HG02973 (cell line): ENCODE measurements at regions not wholly inside any gene's neighbourhood (a gene's known extent, or its start where the extent isn't known, plus 50 kb on each side); places are given as distances from the start of the nearest gene placed in this dataset.
"Not testable (repeated sequence)": the region's sequence is repeated elsewhere in the genome, so short reads cannot be mapped to it uniquely, and the experiment has no call there.

Experiments
- ATAC-seq: cut with Tn5 transposase; IDR thresholded peaks from one replicate; pipeline ENCODE4 v1.9.1; 2021; ENCODE audit warnings: moderate library complexity; ENCODE audit not compliant: unreplicated experiment

DNA sequence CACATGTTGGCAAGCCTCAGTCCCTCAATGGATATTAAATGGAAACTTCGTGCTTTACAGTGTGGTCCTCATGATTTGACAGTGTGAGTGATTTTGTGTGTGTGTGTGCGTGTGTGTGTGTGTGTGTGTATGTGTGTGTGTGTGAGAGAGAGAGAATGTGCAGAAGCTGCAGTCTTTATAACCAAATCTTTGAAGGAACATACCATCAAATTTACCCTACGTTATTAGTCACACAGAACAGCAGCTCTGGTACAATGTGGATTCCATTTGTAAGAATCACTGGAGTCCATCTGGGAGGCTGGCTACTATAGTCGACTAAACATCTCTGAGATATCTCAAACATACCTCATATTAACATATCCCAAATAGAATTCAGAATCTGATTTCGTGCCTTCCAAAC is 928.0 kb upstream of the POT1 start:
- ATAC-seq: no peak

DNA sequence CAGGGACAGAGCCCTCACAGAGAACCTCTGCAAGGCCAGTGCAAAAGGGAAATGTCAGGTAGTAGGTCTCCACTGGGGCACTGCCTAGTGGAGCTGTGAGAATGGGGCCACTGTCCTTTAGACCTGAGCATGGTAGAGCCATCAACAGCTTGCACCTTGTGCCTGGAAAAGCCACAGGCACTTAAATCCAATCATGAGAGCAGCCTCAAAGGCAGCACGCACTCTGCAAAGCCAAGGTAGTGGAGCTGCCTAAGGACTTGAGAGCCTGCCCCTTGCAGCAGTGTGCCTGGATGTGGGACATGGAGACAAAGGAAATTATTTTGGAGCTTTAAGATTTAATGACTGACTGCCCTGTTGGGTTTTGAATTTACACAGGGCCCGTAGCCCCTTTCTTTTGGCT is 918.5 kb upstream of the POT1 start:
- no peak for ATAC-seq

GRCh38 chr7:125847692-125848091 is 918.1 kb upstream of the POT1 start:
- no peak for ATAC-seq

DNA sequence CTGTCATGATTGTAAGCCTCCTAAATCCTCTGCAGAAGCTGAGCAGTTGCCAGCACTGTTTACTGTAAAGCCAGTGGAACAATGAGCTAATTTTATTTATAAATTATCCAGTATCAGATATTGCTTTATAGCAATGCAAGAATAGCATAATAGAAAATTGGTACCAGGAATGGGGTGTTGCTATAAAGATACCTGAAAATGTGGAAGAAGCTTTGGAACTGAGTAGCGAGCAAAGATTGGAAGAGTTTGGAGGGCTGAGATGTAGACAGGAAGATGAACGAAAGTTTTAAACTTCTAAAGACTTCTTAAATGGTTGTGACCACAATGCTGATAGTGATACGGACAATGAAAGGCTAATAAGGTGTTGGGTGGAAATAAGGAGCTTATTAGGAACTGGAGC is 917.4 kb upstream of the POT1 start:
- ATAC-seq: no peak

DNA sequence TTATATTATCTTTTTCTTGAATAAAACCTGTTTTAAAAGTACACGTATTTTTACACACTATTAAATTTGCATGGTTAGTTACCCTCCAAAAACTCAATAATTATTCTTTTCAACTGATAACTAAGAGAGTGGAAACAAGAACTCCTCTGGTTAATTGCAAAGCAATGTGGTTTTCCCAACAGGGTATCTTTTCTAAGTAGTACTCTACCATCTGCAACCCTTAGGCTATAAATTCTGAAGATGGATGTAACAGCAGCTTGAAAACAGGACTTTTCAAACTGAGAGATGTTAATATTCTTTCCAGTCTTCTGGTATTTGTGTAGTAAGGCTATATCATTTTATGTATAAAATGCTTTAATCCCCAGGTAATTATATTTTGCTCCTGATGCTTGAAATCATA is 916.1 kb upstream of the POT1 start:
- ATAC-seq: no peak

- no peak for ATAC-seq
Measured at GRCh38 chr7:125834421-125834820, 904.8 kb upstream of the POT1 start.

DNA sequence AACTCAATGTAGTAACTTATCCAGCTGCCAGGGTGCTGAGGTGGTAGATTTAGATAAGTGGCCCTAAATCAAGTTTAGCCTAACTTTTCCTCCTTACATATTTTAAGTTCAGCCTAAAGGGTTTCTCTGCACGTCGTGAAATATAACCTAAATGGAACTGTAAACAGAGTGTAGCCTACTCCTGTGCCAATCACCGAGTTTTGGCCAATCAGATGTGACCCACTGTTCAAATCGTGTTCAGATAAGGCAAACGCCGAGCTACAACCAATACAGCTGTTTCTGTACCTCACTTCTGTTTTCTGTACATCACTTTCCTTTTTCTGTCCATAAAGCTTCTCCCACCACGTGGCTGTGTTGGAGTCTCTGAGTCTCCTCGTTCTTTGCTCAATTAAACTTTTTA is 904.2 kb upstream of the POT1 start:
- no peak for ATAC-seq

GRCh38 chr7:125830743-125831142 is 901.1 kb upstream of the POT1 start:
- no peak for ATAC-seq

DNA sequence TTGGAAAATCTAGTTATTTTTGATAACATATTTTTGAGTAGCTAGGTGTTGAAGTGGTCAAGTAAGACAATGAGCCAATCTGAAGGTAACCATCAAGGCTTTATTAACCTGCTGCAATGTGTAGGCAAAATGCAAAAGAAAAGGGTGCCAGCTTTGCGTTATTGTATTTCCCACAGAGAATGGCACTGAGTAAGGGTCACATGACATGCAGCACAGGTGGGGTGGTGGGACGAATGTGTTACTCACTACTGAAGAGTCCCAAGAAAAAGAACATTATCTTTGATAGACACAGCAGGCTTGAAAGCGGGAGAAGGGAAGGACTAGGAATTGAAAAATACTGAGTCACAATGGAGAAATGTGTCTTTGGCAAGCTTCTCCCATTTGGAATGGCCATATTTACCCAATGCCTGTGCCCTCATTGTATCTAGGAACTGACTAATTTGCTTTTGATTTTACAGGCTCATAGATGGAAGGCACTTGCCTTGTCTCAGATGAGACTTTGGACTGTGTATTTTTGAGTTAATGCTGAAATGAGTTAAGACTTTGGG is 898.6 kb upstream of the POT1 start:
- no peak for ATAC-seq

GRCh38 chr7:125823538-125823937 is 893.9 kb upstream of the POT1 start:
- ATAC-seq: no peak

DNA sequence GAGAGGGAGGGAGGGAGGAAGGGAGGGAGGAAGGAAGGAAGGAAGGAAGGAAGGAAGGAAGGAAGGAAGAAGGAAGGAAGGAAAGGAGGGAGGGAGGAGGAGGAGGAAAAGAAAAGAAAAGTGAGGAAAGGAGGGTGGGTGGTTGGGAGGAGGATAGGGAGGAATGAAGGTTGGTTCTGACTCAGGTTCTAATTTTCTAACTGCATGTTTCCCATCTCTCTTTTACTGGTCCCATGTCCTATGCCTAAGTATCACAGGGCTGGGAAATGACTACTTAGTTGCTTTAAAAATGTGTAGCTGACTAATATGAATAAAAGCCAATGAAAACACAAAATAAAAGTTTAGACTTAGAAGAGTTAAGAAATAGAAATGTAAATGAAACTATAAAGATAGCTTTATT is 890.9 kb upstream of the POT1 start:
- no peak for ATAC-seq

- ATAC-seq: no peak
Measured at GRCh38 chr7:125814100-125814499, 884.5 kb upstream of the POT1 start.

- not testable (repeated sequence) for ATAC-seq
Measured at GRCh38 chr7:125806491-125806890, 876.9 kb upstream of the POT1 start.

DNA sequence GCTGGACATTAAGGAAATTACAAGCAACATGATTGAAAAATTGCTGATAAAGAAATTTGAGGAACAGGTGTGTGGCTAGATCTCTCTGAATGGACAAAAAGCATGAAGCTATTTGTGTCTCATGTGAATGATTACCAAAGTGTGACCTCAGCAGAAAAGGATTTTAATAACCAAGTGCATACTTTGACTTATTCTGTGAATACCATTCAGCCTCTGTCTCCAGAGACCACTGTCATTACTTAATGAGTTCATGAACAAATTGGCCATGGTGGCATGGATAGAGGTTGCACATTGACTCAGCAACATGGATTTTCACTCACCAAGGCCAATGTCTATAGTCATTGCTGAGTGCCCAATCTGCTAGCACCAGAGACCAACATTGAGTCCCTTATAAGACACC is 874.6 kb upstream of the POT1 start:
- ATAC-seq: no peak

GRCh38 chr7:125780153-125780552 is 850.5 kb upstream of the POT1 start:
- ATAC-seq: no peak

GRCh38 chr7:125775317-125775716 is 845.7 kb upstream of the POT1 start:
- no peak for ATAC-seq

DNA sequence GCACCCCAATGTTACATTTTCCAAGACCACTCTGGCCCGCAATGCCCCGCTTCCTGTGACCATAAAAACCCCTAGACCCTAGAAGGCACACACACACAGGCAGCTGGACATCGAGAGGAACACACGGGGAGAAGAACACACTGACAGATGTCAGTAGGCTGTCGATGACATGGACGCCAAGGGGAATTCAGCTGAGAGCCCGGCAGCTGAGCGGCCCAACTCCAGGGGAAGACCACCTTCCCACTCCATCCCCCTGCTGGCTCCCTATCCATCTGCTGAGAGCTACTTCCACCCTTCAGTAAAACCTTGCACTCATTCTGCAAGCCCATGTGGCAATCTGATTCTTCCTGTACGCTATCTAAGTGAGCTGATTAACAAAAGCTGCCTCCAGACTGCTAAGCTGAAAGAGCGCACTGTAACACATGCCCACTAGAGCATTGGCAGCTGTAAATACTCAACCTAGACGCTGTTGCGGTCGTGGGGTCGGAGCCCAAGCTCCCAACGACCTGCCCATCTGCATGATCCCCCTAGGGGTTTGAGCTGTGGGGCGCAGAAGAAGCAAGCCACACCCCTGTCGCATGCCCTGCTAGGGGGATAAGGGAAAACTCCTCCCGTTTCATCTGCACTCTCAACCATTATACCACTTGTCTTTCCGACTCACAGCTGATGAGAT is 843.6 kb upstream of the POT1 start:
- no peak for ATAC-seq

DNA sequence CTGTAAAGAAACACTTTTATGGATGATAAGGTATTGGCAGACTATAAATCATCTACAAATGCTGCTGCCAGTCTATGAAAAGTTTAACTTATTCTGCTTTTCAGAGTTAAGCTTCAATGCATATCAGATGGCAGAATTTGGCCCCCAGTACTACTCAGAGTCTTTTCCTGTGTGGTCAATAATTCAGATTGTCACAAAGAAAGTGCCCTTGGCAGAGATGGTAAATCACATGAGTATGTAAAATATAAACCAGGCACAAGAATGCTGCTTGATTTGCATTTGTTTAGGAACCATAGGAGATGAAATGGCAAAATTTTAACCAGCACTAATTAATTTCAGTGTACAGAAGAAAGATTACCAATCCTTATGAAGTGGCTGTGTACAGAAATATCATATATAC is 818.3 kb upstream of the POT1 start:
- no peak for ATAC-seq

- no peak for ATAC-seq
Measured at GRCh38 chr7:125746510-125746909, 816.9 kb upstream of the POT1 start.

DNA sequence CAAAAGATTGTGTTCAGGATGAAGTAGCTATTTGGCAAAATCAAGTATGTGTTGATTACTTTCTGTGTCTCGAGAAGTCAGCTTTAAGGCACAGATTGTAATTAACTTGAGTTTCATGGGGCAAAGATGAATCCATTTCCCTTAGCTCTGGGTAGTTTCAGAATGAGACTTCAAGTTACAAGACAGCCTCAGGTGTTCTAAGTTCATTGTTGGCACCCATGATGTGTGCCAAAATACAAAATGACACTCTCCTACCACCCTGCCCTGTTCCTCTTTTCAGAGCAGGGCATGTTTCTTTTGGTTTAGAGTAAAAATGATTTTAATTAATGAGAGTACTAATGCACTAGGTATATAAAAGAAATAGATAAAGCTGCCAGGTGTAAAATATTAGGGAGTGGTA is 797.6 kb upstream of the POT1 start:
- ATAC-seq: no peak

GRCh38 chr7:125695626-125696025 is 766.0 kb upstream of the POT1 start:
- no peak for ATAC-seq

DNA sequence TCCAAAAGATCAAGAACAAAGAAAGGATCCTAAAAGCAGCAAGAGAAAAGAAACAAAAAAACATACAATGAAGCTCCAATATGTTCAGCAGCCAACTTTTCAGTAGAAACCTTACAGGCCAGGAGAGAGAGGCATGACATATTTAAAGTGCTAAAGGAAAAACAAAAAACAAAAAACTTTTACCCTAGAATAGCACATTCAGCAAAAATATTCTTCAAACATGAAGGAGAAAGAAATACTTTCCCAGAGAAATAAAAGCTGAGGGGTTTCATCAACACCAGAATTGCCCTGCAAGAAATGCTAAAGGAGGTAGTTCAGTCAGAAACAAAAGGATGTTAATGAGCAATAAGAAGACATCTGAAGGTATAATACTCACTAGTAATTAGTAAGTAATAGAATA is 753.5 kb upstream of the POT1 start:
- ATAC-seq: no peak

- peak; percentile 45 for ATAC-seq
Measured at GRCh38 chr7:125681508-125681907, 751.9 kb upstream of the POT1 start.
